Activated T-cell treated with anti-CD3 and anti-CD28 coated beads for 1 hour (primary cell): ENCODE measurements at regions not wholly inside any gene's neighbourhood (a gene's known extent, or its start where the extent isn't known, plus 50 kb on each side); places are given as distances from the start of the nearest gene placed in this dataset.
"Not testable (repeated sequence)": the region's sequence is repeated elsewhere in the genome, so short reads cannot be mapped to it uniquely, and the experiment has no call there.

Experiments
- DNase-seq: peaks from one replicate; pipeline ENCODE4 v3.0.0-alpha.2; 2020; ENCODE audit warnings: low read depth

DNA sequence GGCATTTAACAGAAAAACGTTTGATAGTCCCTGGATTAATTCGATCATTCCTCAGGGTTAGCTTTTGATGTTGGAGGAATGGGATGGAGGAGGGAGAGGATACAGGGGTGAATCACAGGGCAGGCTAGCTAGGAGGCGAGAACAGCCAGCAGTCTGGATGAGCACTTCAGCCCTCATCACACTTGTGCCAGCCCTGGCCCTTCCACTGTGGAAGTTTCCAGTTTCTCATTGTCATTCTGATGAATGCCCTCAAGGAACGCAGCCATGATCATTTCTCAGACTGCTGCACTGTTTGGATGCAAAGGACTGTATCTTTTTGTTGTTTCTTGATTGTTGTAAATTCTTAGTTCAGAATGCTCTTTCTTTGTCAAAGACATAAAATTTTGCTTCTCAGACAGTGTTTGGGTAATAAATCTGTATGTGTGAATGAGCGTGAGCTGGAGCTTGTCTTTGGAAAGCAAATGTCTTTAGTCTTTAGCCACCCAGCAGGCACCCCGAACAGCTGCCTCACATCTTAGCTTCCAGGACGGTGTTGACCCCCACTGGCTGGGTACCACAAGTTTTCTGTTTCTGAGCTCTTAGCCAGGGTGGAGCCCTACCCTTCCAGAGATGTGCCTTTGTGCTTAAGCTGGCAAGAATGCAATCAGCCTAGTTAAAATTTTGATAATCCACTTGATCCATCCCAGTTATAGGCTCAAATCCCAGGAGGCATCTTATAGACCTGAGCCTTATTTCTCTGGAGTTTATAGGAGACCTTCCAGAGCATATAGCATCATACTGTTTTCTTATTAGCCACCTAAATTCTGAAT lies 121.1 kb downstream of the PDCD6IP start:
- DNase-seq = no peak

DNA sequence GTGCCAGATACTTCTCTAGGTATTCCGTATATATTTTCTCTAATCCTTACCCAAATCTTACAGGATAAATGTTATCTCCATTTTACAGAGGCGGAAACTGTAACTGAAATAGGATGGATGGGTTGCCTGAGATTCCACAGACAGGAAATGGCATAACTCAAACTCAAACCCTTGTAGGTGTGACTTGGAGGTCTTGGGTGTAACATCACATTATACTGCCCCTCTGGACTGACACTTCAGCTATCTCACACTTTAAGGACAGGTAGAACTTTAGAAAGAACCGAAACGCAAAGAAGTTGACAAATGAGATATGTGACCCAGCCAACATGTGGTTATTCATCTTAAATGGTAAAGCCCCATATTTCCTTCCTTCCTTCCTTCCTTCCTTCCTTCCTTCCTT lies 122.1 kb downstream of the PDCD6IP start:
- DNase-seq = no peak

DNA sequence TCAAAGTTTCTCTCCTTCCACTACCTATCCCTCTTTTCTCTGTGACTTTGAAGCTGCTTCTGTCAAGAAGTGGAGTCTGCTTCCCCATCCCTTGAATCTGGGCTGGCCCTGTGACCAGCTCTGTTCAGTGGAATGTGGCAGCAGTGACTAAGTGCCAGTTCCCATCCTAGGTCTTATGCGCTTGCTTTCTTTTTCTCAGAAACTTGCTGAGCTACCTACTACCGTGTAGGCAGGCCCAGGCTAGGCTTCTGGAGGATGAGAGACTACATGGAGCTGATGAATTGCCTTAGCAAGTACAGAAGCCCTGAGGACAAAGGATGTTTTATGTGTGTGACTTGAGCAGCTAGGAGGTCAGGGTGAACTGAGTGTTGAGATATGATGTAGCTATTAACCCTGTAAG lies 123.2 kb downstream of the PDCD6IP start:
- DNase-seq = no peak

DNA sequence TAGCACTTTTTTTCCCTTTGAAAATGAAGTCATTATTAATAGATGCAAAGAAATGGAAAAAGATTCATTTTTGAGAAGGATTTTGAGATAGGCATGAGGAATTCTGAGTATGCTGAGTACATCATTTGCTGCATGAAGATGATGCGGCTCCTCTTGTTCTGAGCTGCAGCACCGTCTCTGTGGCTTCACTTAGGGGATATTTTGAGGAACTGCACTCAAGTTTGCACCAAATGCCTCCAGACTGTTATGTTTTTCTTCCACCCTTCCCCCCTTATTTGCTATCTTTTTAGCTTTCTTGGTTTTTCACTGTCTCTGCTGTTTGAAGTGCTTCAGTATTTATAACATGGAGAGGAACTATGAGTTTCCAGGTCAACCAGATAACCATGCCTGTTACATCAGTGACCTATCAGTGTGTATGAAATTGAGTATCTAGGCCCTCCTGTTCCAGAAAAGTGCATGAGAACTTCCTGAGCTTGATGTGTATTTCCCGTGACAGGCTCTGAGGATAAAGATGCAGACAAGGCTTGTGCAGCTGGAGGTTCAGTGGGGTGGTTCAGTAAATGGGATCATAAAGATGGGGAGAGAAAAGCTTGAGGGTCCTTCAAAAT lies 128.7 kb downstream of the PDCD6IP start:
- no peak for DNase-seq

DNA sequence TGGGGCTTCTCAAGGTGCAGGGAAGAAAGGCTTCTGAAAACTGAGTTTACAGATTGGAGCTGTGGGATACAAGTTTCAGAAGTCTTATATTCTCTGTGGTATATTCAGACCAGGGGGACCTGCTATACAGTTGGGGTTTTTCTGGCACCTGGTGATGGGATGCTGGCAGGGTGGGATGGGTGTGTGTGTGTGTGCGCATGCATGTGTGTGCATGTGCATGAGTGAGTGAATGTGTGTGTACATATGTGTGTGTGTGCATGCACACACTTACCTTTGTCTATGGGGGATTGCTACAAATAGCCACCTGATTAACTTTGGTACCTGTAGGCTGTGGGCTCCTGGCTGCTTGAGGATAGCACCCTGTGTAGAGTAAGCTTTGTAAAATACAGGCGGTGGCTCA lies 131.4 kb downstream of the PDCD6IP start:
- DNase-seq = no peak

DNA sequence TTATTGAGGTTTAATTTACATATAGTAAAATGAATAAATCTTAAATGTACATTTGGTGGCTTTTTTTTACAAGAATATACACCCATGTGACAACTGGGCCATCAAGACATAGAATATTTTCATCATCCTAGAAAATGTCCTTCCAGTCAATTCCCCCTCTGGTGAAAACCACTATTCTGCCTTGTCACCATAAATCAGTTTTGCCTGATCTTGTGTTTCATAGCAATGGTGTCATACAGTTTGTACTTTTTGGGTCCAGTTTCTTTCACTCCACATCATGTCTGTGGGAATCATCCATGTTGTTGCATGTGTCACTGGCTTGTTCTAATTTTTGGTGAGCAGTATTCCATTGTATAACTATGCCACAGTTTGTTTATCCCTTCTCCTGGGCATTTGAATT lies 133.1 kb downstream of the PDCD6IP start:
- DNase-seq = no peak

DNA sequence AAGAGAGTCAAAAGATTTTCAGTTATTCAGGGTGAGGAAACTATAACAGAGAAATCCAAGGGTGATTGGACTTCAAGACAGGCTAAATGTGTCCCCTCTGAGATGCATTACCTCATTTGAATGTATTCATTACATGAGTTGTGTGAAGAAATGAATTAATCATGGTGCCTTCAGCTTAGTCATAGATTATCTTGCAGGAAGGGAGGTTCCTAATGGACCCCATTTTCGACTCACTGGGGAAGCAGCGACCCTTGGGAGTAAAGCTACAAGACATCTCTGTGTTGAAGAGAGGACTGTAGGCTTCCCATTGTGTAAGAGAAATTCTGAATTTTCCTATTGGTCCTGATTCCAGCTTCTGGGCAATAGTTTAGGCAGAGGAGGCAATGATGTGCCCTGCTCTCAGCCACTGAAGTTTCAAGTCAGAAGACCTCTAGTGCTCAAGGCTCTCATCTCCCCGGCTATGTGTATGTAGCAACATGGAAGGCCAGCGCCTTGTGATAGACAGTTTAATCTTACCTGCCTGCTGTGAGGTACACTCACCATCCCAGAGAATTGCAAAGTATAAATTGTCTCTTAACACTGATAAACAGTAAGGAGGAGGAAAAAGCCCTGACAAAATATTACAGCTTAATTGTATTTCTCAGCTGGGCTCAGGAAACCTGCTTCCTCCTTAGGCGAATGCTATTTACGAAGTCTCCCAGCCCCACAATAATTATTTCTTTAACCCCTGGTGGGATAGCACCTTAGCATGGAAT lies 133.8 kb downstream of the PDCD6IP start:
- DNase-seq = no peak

DNA sequence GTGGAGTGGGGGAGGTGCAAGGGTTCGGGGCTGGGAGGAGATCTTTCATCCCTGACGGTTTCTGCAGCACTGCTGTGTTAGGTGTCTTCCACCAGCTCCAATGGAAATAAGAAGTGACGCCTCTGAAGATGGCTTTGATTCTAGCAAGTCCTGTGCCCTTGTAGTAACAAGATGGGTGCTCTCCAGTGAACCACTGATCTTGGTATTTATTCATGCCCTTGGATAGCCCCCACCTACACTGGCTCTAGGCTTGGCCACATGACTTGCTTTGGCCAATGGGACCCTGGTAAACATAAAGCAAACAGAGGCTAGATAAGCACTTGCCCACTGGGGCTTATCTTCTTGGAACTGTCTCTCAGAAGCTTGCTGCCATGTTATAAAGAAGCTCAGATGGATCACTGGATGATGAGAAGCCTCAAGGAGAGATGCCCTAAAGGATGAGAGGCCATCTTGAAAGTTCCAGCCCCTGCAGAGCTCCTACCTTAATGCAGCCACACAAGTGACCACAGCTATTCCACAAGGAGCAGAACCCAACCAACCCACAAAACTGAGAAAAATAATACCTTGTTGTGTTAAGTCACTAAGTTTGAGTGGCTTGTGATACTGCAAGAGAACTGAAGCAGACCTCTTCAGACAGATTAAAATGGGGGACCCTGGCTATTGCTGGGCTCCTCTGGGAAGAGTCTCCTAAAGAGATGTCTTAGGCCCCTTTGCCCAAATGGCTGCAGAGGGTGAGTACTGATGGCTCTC lies 137.9 kb downstream of the PDCD6IP start:
- no peak for DNase-seq

DNA sequence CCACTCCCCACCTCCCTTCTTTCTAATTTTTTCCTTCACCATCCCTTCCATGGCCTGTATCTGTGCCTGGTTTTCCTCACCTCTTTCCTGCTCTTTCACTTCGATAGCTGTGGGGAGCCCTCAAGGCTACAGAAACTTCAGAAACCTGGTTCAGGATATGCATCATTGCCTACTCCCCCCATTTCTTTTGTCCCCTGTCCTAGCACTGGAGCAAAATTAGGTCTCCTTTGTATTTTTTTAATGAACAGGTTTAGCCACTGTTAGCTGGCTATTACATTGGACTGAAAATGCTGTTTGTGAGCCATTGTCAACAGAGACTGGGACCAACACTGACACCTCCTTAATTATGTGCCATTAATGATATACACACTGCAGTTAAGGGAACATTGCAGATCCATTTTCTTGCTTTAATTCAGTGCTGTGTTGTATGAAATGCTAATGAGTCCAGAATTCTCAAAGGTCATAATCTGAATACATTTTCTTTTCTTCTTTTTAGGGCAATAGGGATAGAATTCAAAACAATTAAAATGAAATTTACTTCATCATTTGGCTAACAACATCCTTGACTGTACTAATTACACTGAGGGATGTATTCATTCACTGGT lies 138.6 kb downstream of the PDCD6IP start:
- no peak for DNase-seq

DNA sequence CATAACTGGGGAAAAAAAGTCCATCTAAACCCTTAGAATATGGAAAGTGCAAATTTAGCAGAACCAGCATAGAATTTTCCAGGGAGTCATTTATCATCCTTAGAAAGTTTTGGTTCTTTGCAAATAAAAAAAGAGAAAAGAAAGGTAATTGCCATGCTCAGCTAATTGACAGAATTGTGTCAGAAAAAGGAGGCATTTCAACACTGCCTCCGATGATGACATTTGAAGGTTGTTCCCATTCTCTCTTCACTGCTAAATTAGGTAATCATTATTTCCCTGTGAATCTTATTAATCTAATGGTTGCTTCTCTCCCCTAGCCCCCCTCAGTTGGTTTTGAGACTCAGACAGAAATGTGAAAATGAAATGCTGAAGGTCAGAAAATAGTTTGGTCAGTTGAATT lies 139.2 kb downstream of the PDCD6IP start:
- DNase-seq = no peak

DNA sequence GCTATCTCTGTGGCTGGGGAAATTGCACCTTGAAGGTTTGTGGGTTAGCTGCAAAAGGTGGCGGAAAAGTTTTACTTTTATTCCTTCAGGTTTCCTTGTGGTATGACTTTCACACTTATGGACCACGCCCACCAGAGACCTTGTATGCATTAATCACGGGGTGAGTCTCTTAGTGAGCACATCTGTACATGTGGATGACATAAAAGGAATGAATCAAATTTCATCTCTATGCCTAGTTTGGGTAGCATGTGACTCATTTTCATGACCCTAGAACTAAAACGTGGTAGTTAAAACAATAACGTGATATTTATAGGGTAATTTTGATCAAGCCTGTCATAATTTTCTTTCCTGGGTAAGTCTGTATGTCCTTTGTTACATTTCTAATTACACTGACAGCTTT lies 141.7 kb downstream of the PDCD6IP start:
- no peak for DNase-seq

DNA sequence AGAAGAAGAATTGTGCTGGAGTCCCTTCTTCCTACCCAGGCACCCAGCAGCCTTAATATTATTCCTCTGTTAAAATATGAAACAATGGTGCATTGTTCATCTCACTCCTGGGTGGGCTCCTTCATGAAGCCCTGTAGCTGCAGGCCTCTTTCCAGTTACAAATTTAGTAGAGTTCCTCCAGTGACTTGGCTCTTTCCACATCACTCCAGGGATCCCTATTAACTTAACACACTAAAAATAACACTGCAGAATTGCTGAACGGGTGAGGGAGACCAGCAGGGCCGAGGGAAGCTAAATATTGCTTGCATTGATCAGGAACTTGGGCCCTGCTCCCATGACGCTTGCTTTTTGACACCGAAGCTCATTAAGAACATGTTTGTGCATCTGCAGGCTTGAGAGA lies 142.3 kb downstream of the PDCD6IP start:
- DNase-seq = no peak

DNA sequence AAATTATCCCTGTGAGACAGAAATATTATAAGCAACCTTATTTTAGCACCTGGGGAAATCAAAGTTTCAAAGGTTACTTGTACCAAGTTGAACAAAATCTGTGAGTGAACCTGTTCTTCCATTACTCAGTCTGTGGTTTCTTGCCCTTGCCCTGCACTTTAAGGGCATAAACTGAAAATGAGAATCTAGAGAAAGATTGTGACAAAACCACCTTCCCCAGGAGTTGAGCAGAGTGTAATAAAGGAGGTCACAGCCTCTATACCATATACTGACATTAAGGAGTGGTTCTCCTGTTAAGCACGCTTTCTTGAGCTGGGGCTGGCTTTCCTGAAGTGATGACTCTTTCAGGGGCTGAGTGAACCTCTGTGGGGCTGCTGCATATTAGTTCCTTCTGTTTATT lies 143.4 kb downstream of the PDCD6IP start:
- DNase-seq = no peak

DNA sequence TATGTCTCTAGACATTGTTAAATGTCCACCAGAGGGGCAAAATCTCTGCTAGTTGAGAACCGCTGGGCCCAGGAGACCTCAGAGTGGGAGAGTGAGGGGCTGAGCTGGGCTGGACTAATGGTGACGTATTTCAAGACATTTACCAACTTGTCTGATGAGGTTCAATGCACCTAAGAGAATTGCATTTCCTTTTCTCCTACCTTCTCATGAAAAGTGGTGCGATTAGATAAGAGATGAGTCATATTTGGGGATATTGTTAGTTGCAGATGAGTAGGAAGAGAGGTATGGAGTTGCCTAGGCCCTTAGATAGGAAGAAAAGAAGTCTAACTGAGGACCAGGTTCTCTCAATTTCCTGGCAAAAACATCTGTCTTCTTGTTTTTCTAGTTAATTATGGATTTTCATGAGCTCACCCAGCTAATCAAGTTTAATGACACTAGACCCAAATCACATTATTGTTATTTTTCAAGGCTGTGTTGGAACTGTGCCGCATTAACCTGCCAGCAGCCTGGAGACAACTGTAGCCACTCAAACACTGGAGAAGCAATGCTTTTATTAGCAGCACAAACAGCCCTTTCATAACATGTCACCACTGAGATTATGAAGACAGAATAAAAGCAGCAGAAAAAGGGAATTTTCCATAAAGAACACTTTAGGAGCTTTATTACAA lies 144.2 kb downstream of the PDCD6IP start:
- no peak for DNase-seq

DNA sequence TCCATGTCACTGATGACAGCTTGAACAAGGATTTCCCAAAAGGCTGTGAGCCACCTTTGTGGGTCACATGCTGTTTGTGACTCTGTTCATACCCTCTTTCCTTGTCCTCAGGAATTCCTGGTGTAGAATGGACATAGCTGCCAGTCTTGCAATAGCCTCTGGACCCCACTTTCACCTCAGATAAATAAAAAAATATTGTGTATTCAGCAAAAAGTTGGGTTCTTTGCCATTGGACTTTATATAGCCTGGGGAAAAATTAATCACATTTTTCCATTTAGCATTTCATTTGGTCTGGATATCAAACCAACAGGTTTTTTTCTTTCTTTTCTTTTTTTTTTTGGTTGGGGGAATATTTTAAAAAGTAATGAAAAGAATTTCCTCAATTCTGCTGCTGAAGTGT lies 144.8 kb downstream of the PDCD6IP start:
- no peak for DNase-seq

DNA sequence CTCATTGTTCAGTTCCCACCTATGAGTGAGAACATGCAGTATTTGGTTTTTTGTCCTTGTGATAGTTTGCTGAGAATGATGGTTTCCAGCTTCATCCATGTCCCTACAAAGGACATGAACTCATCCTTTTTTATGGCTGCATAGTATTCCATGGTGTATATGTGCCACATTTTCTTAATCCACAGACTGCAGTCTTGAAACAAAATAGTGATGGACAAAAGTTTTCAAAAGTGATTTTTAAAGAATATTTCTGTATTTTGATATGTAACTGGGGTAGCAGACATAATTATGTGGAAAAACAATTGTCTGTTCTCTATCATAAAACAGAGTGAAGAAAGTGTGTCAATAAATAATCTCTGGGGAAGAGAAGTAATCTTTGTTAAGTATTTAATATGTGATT lies 148.2 kb downstream of the PDCD6IP start:
- DNase-seq = not testable (repeated sequence)

DNA sequence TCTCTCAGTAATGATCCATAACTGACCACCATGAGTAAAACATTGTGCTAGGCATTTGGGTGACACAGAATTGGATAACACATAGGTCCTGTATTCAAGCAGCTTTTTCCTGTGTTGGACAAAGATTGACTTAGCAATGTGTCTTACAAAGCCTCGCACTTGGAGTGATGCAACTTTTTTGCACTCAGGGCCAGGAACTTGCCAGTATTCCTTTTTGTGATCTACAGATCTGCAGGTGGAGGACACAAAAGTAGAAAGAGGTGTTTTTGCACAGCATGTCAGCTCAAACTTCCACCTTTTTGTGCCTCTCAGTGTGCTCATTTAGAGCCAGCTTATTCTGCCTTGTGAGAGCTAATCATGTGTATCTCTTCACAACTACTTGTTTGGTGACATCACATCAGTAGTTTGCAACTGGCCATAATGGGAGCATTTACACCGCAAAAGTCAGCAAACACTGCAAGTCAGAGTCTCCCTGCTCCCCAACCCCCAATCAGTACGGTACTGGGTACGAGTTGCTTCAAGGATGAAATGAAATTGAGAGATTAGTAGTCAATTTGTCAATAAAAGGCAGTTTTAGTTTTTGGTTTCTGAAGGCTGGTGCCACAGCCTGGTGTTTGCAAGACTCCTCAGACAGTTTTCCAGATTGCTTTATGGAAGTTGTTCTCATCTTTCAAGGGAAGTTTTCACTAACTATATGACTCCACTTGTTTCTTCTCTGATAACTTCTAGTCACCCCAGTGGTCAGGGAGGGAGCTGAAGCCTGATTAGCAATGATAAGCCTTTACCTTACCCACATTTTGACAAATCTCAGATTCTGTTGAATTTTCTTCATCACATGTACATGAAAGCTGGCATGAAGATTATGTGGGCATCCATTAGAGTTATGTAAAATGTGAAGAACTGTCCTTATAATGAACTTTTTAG lies 149.1 kb downstream of the PDCD6IP start:
- no peak for DNase-seq

DNA sequence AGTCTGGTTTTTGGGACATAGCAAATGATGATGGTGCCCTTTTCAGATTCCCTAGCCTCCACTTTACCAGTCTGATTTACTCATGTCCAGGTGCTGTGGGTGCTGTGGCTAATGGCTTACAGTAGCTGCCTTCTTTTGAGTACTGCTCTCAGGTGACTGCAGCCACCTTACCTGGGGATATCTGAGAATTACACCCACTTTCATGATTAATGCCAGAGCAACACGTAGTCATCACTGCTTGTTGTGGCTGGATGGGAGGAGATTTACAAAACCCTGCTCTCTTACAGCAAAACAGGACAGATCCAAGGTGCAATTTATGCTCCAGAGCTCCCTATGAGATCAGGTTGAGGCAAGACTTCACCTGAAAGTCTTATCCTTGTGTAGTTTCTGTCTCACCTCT lies 150.6 kb downstream of the PDCD6IP start:
- no peak for DNase-seq

DNA sequence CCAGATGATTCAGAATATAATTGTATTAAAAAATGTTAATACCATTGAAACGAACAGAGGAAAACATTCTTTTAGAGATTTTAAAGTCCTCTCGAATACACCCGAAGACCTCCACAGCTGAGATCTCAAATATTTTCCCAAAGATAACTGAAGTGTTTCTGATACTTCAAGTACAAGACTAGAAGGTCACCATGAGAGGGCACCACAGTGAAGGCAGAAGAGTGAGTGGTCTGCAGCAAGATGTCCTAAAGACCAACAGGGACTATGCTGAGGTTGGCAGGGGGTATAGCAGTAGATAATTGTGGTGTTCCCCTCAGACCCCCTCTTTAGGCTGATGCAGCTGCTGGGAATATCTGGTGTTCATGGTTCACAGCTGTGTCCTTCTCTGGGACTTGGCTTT lies 156.5 kb downstream of the PDCD6IP start:
- no peak for DNase-seq

DNA sequence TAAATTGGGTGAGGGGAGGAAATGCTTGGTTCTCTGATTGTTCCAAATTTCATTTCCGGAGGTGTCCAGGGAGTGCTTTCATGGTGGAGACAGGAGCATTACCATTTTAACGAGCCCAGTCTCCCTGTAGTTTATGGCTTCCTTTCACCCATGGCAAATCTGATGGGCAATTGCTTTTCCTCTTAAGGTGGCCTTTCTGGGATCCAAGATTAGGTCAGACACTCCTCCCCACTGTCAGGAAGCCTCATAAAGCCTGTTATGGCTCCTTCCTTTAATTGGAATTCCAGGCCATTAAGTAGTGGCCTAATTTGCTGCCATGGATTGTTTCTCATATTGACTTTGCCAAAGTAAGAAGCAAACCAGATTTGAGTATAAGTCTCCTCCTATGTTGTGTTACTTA lies 157.8 kb downstream of the PDCD6IP start:
- DNase-seq = no peak
